ENCODE measurements at regions not wholly inside any gene's neighbourhood (a gene's known extent, or its start where the extent isn't known, plus 50 kb on each side); places are given as distances from the start of the nearest gene placed in this dataset.

DNA sequence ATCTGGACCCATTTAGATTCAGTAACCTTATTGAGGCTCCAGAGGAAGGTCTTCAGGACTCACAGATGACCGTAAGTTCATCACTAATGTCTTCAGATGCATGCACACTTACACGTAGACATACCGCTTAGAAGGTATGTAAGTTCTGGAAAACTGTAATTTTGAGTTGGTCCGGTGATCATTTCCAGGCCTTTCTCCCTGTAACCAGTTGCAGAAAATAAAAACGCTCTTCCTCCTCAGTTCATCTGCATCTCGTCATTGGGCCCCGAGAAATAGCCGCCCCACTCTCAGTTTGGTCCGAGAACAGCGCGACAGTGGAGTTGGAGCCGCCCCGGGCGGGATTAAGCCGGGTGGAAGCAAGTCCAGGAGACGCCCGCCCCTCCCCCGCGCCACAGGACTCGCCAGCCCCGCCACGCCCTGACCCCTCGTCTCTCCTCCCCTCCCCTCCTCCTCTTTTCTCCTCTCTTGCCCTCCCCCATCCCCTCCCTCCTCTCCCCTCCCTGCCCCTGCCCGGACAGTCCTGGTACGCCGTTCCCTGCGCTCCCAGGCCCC is 83.7 kb downstream of the TNFAIP2 start:
- no peak for DNase-seq (ENCODE audit: low spot score)

DNA sequence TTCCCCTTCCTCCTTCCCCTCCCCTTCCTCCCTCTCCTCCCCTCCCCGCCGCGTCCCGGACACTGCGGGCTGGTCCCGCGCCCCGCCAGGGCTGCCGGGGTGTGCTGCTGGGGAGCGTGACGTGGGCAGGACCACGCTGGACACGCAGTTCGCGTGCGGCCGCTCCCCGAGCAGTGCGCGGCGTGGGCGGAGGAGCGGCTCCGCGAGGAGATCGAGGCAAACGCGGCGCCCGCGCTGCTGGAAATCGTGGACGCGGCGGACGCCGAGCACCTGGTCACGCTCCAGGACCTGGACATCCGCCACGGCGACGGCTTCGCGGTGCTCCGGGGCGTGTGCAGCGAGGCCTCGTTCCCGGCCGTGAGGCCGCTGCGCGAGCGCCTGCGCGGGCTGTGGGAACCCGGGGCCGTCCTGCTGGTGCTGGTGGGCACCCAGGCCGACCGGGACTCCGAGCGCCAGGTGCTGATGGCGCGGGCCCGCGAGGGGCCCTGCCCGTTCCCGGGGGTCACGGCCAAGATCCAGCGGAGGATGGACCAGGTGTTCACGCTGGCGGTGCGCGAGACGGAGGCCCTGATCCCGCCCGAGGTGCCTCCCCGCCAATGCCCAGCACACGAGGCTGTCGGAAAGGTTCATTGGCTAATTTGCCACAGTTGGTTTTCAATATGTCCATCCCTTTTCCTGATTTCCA is 84.3 kb downstream of the TNFAIP2 start:
- DNase-seq (ENCODE audit: low spot score): no peak

- DNase-seq (ENCODE audit: low spot score): no peak
Observed at GRCh38 chr14:103209054-103209453, 85.8 kb downstream of the TNFAIP2 start.

DNA sequence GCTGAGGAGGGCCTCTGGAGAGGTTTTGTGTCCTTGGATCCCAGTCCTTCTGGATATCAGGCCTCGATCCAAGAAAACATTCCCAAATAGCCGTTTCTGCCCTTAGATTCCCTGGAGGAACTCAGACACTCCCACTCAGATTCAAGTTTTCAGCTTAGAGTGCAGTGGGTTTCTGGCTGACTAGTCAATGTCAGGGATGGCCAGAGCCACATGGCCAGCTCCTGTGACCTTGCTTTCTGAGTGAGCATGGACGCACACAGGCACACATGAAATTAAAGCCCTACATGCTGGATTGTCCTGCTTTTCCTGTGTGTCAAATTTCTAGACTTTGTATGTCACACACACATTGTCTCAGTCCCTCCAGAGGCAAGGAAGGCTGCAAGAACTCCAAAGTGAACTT is 86.2 kb downstream of the TNFAIP2 start:
- no peak for DNase-seq (ENCODE audit: low spot score)

GRCh38 chr14:103213331-103213730 is 90.1 kb downstream of the TNFAIP2 start:
- no peak for DNase-seq (ENCODE audit: low spot score)

DNA sequence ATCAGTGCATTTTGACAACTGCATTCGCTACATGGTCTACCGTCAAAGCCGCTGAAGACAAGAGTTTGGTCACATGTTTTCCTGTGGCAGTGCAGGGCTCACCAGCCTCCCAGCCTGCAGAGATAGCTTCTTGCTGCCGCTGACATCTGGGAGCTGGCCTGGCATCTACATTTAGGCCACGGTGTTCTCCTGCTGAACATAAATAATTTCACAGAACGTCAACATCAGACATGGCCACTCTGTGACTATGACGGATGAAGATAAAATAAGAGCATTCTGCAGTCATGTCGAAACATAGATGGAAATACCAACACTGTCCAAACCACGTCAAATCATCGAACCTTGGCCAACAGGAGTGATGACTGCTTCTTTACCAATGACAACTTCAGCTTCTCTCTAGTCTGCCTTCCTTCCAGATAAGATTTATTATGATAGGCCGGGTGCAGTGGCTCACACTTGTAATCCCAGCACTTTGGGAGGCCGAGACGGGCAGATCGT is 91.2 kb downstream of the TNFAIP2 start:
- no peak for DNase-seq (ENCODE audit: low spot score)

- DNase-seq (ENCODE audit: low spot score): no peak
Observed at GRCh38 chr14:103216399-103216798, 93.1 kb downstream of the TNFAIP2 start.

DNA sequence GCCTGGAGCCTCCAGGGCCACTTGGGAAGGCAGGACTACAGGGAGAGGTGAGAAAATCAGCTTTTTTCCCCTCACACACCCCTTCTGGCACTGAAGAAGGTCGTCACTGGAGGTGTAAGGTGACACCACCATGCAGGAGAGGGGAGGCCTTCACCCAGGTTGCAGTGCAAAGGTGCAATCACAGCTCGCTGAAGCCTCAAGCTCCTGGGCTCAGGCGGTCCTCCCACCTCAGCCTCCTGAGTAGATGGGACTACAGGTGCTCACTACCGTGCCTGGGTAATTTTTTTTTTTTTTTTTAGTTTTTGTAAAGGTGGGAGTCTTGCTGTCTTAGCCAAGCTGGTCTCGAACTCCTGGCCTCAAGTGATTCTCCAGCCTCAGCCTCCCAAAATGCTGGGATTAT is 93.6 kb downstream of the TNFAIP2 start:
- no peak for DNase-seq (ENCODE audit: low spot score)

DNA sequence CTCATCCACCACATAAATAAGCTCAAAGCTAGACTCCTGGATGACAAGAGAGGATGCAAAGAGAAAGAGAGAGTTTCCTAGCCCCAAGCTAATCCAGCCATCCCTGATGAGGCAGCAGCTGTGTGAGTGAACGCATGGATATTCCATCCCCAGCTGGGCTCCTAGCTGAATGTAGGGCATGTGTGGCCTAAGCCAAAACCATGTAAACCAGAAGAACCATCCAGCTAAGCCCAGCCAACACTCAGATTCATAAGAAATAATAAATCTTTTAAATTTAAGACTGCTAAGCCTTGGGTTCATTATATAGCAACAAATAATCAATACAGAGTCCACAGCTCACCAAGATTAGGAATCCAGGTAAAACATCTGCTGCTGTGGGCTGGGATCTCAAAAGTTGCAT is 94.3 kb downstream of the TNFAIP2 start:
- no peak for DNase-seq (ENCODE audit: low spot score)

DNA sequence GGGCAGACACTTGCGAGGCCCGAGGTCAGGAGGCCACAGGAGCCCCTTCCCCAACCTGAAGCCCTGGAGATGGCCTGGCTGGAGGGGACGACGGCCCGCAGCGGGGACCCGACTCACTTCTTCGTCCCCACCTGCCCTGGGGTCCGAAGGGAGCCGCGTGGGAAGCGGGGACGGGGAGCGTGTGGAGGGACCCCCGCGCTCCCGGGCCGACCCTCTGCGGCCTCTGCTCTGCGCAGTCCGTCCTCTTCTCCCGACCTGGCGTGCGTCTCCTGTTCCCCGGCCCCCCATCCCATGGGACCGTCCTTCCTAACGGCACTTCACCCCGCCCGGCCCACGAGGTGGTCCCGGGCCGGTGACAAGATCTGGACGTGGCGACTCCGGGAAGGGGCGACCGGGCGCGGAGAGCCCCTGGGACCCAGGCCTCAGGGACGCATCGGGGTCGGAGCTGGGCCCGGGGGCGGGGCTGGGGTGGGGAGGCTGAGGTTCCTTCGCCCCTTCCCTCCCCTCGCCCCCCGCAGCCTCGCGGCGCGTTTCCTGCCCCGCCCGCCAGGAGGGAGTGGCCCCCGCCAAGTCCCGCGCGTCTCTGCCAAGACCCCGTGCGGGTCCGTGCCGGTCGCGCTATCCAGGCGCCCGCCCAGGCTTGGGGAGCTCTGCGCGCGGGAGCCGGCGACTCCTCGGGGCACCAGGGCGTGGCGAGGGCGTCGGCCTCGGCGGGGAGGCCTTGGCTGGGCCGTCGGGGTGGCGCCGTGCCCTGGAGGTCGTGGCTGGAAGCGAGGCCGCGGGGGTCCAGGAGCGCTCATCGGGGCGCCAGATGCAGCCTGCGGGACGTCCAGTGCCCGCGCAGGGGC is 97.1 kb downstream of the TNFAIP2 start:
- DNase-seq (ENCODE audit: low spot score): no peak

GRCh38 chr14:103220982-103221641 is 97.9 kb downstream of the TNFAIP2 start:
- DNase-seq (ENCODE audit: low spot score): no peak

GRCh38 chr14:103221781-103222358 is 98.6 kb downstream of the TNFAIP2 start:
- DNase-seq (ENCODE audit: low spot score): no peak

DNA sequence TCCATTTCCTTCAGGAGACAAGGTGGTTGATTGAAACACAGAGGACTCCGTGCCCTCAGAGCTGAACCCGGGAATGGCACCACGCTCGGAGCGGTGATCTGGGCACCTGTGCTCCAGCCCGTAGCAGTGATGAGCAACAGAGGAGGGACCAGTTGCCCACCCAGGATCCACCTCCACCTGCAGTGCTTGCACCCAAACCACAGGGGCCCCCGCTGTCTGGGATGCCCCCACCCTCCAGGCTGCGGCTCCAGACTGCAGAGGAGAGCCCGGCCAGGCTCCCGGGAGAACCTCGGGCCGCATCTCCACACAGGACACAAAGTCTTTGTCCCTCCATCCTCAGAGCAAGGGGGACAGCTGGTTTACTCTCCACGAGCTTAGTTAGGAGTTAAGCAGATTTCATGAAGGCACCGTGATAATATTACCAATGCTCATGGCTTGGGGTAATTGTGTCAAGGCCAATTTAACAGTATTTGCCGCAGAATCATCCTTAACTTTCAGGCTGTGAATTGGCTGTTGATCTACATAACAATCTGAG is 100.6 kb downstream of the TNFAIP2 start:
- DNase-seq (ENCODE audit: low spot score): no peak

- DNase-seq (ENCODE audit: low spot score): no peak
Observed at GRCh38 chr14:103225062-103225461, 101.8 kb downstream of the TNFAIP2 start.

DNA sequence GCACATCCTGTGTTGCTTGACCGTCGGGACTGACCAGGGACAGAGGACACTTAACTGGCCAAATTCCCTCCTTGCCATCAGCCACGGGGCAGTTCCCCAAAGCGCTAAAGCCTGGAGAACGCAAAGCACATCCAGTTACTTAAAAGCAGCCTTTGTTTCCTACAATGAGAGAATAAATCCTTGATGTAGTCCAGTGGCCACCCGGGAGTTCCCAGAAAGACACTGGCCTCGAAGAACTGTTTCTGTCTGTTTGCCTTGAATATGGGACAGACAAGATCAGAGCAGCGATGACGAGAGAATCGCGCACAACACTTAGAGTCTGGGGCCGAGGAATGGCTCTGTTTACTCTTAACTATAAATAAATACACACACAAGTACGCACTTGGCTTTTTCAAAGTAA is 102.2 kb downstream of the TNFAIP2 start:
- no peak for DNase-seq (ENCODE audit: low spot score)

DNA sequence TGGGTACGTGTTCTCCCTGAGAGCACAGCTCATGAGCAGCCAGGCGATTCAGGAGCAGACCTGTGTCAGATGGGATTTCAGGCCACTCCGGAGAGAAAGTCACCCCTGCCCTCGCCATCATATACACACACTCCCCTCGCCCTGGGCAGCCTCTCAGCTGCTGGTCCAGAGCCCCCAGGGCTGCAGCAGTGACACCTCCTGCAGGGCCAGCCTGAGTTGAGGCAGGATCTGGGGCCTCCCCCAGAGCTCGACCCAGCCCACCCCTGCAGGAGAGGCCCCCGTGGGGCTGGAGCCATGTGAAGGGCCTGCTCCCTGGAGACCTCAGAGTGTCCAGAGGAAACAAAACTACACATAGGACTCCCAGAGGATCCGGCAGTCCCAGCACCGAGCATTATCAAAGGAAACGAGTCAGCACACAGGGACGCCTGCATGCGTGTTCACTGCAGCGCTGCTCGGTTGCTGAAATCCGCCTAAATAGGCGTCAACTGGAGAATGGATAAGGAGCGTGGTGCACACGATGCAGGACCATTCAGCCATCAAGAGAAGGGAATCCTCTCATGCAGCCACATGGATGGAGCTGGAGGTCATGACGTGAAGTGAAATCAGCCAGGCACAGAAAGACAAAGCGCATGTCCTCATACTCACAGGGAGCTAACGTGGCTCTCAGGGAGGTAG is 104.0 kb downstream of the TNFAIP2 start:
- no peak for DNase-seq (ENCODE audit: low spot score)

- DNase-seq (ENCODE audit: low spot score): no peak
Observed at GRCh38 chr14:103228076-103228806, 105.0 kb downstream of the TNFAIP2 start.

- no peak for DNase-seq (ENCODE audit: low spot score)
Observed at GRCh38 chr14:103228866-103229265, 105.2 kb upstream of the EIF5 start.

DNA sequence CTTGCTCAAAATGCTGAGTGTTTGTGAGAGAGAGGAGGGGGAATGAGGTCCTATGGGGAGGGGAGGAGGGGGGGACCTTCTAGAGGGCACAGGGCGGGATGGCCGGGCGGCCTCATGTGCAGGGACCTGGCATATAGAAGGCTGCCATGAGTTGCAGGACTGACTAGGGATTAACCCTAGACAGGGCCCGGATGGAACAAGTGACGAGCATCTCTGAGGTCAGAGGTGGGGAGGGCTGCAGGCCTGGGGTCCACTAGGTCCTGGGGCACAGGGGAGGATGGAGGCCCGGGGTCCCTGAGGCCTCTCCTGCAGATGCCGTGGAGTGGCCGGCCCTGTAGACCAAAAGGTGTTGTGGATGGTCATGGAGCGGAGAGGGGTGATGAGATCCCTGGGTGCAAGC is 104.0 kb upstream of the EIF5 start:
- DNase-seq (ENCODE audit: low spot score): no peak

GRCh38 chr14:103230658-103231334 is 103.2 kb upstream of the EIF5 start:
- DNase-seq (ENCODE audit: low spot score): no peak

Data from SW480 (cell line).